Activated T-helper 2 cell treated with anti-CD3 and anti-CD28 coated beads, Interferon-gamma antibody, Interleukin-2, Interleukin-4, amounts not matched to agents 10 μg/mL and 5 μg/mL and 100 μg/mL, durations not matched to agents 14 hours and 24 hours and 36 hours (primary cell): ENCODE measurements at regions not wholly inside any gene's neighbourhood (a gene's known extent, or its start where the extent isn't known, plus 50 kb on each side); places are given as distances from the start of the nearest gene placed in this dataset.
A peak's percentile ranks its signal among the peaks of the same experiment; 100 is the strongest.
"Not testable (repeated sequence)": the region's sequence is repeated elsewhere in the genome, so short reads cannot be mapped to it uniquely, and the experiment has no call there.

Source experiments
- DNase-seq: peaks from one replicate; pipeline ENCODE4 v3.0.0; 2021; ENCODE audit warnings: low spot score
- H3K27ac Mint-ChIP-seq: one replicate; pipeline ENCODE4 v1.8.0; 2021; ENCODE audit warnings: mixed read lengths
- H3K27me3 Mint-ChIP-seq: one replicate; pipeline ENCODE4 v1.8.0; 2021; ENCODE audit warnings: low read depth, mixed read lengths
- H3K36me3 Mint-ChIP-seq: one replicate; pipeline ENCODE4 v1.8.0; 2021; ENCODE audit warnings: low read depth, mixed read lengths
- H3K4me1 Mint-ChIP-seq: one replicate; pipeline ENCODE4 v1.8.0; 2021; ENCODE audit warnings: low read depth, mixed read lengths
- H3K4me3 Mint-ChIP-seq: one replicate; pipeline ENCODE4 v1.8.0; 2021; ENCODE audit warnings: low read depth, mild to moderate bottlenecking, moderate library complexity, mixed read lengths
- H3K9me3 Mint-ChIP-seq: one replicate; pipeline ENCODE4 v1.8.0; 2021; ENCODE audit warnings: mixed read lengths
- intact Hi-C: fragments of 100-400 bp; cut with micrococcal nuclease; formaldehyde crosslinking; loops from one replicate; pipeline ENCODE4 v1.15.1; 2023

DNA sequence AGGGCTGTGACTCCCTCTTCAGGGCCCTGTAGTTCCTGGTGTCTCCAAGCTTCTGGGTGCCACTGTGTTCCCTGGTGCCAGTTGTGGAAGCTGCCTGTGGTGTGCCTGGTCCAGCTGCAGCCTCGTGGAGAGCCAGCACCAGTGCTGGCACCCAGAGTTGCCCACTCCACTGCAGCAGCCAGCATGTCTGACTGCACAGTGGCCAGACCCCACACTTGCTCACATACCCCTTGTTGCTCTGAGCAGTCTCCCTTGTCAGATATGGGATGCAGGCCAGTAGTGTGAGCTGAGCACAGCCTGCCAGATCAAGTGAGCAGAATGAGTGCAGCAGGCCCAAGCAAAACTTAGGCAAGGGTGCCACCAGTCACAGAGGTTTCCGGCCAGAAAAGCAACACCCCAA, 108.6 kb downstream of the ZMAT1 start:
- no peaks in the 10 kb centered on the region for H3K4me1 Mint-ChIP-seq
- H3K9me3 Mint-ChIP-seq = no peaks in the 10 kb centered on the region
- intact Hi-C loops = no loop called here
- H3K27ac Mint-ChIP-seq = no peak overlapping the region
- H3K4me3 Mint-ChIP-seq = no peak overlapping the region
- DNase-seq = no peak
- no peaks in the 10 kb centered on the region for H3K36me3 Mint-ChIP-seq
- H3K27me3 Mint-ChIP-seq = no peaks in the 10 kb centered on the region

DNA sequence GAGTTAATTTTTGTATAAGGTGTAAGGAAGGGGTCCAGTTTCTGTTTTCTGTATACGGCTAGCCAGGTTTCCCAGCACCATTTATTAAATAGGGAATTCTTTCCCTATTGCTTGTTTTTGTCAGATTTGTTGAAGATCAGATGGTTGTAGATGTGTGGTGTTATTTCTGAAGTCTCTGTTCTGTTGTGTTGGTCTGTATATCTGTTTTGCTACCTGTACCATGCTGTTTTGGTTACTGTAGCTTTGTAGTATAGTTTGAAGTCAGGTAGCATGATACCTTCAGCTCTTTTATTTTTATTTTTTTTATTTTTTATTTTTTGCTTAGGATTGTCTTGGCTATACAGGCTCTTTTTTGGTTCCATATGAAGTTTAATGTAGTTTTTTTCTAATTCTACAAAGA, 114.1 kb downstream of the ZMAT1 start:
- intact Hi-C loops, H3K27me3 Mint-ChIP-seq, H3K4me1 Mint-ChIP-seq, H3K9me3 Mint-ChIP-seq, DNase-seq, H3K27ac Mint-ChIP-seq, H3K36me3 Mint-ChIP-seq, H3K4me3 Mint-ChIP-seq: not testable (repeated sequence)

- Mint-ChIP-seq H3K4me3 (no peak overlapping the region), H3K9me3 (no peaks in the 10 kb centered on the region), H3K27ac (no peak overlapping the region), H3K27me3 (no peaks in the 10 kb centered on the region), H3K4me1 (no peaks in the 10 kb centered on the region), H3K36me3 (no peaks in the 10 kb centered on the region)
- DNase-seq = no peak
- intact Hi-C loops = no loop called here
Measured at GRCh38 chrX:101813200-101813599, 118.6 kb downstream of the ZMAT1 start.

DNA sequence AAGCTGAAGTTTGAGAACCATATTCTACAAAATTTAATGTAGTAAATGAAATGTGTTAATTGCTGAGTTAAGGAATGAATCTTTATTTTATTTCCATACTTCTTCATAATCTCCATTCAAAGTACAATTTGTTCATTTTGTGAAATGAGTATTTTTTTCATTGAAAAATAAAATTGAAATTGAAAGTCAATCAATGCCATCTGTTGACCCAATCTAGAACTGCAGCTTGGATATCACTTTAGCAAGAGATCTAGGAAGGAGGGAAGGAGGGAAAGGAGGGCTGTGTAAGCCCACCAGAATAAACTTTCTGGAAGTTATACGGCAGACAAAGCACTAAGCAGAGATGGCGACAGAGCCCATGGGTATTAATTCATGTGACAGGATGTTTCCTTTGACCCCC, 128.4 kb downstream of the ZMAT1 start:
- intact Hi-C loops = no loop called here
- DNase-seq = no peak
- Mint-ChIP-seq H3K4me1 (peaks cover 2% of the 10 kb centered on the region), H3K9me3 (no peaks in the 10 kb centered on the region), H3K27ac (no peak overlapping the region), H3K4me3 (no peak overlapping the region), H3K36me3 (no peaks in the 10 kb centered on the region), H3K27me3 (no peaks in the 10 kb centered on the region)

DNA sequence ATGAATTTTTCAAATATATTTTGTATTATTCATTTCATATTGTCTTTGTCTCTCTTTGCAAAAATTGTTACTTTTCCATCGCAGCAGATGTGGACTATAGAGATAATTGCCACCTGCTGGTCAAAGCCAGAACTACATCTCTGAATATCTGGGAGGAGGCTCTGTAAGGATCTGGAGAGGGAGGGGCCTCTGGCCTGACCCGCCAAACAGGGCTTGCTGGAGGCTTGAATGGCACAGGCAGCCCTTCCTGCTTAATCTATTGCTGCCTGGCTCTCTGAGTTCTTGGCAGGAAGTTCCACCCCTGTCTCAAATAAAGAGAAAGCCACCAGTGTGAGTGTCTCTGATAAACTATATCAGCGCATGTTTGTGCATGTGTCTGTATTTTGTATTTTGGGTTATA, 132.4 kb downstream of the ZMAT1 start:
- intact Hi-C loops = loop anchor here (1.0 to 5.0 kb wide), 5 partner anchors 133 to 384 kb away; partner anchors contain the start of genes ARMCX6 and ZMAT1
- no peaks in the 10 kb centered on the region for H3K9me3 Mint-ChIP-seq
- peak overlapping the region; percentile 70 for H3K4me3 Mint-ChIP-seq

GRCh38 chrX:101787934-101788333, 128.3 kb upstream of the ARMCX2 start:
- DNase-seq = no peak
- H3K4me3 Mint-ChIP-seq = no peak overlapping the region
- H3K27ac Mint-ChIP-seq = no peak overlapping the region
- intact Hi-C loops = no loop called here
- no peaks in the 10 kb centered on the region for H3K4me1 Mint-ChIP-seq
- H3K36me3 Mint-ChIP-seq = no peaks in the 10 kb centered on the region
- H3K9me3 Mint-ChIP-seq = no peaks in the 10 kb centered on the region
- H3K27me3 Mint-ChIP-seq = peaks cover 5% of the 10 kb centered on the region

More for the DNA sequence above, 132.4 kb downstream of the ZMAT1 start:
- H3K27ac Mint-ChIP-seq = peak overlapping the region; percentile 62
- H3K36me3 Mint-ChIP-seq = no peaks in the 10 kb centered on the region
- H3K27me3 Mint-ChIP-seq = no peaks in the 10 kb centered on the region
- peak; percentile 71 for DNase-seq
- H3K4me1 Mint-ChIP-seq = peaks cover 2% of the 10 kb centered on the region

DNA sequence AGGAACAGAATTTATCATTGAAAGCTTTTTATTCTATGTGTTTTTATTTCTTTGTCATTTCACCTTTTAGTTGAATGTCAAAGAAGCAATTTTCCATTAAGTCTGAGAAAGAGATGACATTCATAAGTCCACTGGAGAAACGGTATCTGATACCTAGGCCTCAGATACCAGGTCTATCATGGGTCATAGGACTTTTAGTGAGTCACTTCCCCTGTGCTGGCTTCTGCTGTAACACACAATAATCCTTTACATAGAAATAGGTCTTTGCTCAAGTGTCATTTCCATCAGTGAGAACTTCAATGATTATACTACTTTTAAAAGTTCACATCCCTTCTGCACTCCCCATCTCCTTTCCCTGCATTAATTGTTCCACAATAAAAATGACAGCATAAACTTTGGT, 125.5 kb upstream of the ARMCX2 start:
- Mint-ChIP-seq H3K27ac (no peak overlapping the region), H3K4me1 (no peaks in the 10 kb centered on the region), H3K4me3 (no peak overlapping the region), H3K9me3 (no peaks in the 10 kb centered on the region), H3K36me3 (no peaks in the 10 kb centered on the region), H3K27me3 (no peaks in the 10 kb centered on the region)
- intact Hi-C loops = no loop called here
- DNase-seq = no peak

- H3K4me3 Mint-ChIP-seq = not testable (repeated sequence)
Measured at GRCh38 chrX:101780421-101780820, 120.8 kb upstream of the ARMCX2 start.

GRCh38 chrX:101774340-101774739, 114.7 kb upstream of the ARMCX2 start:
- Mint-ChIP-seq H3K4me1 (no peaks in the 10 kb centered on the region), H3K9me3 (no peaks in the 10 kb centered on the region), H3K36me3 (no peaks in the 10 kb centered on the region), H3K27me3 (no peaks in the 10 kb centered on the region), H3K27ac (no peak overlapping the region), H3K4me3 (no peak overlapping the region)
- no peak for DNase-seq
- intact Hi-C loops = no loop called here

More at GRCh38 chrX:101780421-101780820, 120.8 kb upstream of the ARMCX2 start:
- H3K9me3 Mint-ChIP-seq, H3K36me3 Mint-ChIP-seq, H3K27me3 Mint-ChIP-seq, DNase-seq, H3K4me1 Mint-ChIP-seq, H3K27ac Mint-ChIP-seq, intact Hi-C loops: not testable (repeated sequence)

DNA sequence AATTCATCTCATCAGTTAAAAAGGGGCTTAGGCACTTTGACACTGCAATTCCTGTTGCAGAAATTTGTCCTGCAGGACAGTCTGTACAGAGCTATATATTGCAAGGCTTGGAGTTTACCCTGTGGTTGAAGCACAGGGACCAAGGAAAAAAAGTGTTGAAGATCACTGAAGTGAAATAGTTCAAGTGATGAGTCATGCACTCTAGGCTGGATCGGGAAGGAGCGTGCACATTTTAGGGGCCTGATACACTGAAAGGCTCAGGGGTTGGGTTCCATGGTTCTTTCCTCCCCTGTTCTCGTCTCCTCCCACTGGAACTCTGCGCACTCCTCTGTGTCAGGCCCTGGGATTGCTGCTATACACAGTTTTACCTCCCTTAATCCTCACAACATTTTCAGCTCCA, 104.9 kb upstream of the ARMCX2 start:
- H3K4me3 Mint-ChIP-seq = no peak overlapping the region
- H3K36me3 Mint-ChIP-seq = no peaks in the 10 kb centered on the region
- intact Hi-C loops = no loop called here

DNA sequence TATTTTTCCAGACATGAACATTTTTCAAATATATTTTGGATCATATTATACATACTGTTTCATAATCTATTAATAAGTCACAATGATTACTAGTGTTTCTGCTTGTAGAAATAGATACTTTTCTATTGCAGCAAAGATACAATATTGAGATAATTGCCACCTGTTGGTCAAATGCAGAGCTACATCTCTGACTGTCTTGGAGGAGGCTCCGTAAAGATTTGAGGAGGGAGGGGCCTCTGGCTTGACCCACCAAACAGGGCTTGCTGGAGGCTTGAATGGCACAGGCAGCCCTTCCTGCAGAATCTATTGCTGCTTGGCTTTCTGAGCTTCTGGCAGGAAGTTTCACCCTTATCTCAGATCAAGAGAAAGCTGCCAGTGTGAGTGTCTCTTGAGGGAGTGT, 99.3 kb upstream of the ARMCX2 start:
- intact Hi-C loops = loop anchor here (5.0 kb wide), 2 partner anchors 142 to 162 kb away; partner anchors contain the start of gene ARMCX6
- Mint-ChIP-seq H3K4me1 (peaks cover 4% of the 10 kb centered on the region), H3K27ac (no peak overlapping the region), H3K4me3 (no peak overlapping the region), H3K36me3 (no peaks in the 10 kb centered on the region), H3K9me3 (no peaks in the 10 kb centered on the region), H3K27me3 (no peaks in the 10 kb centered on the region)
- peak; percentile 8 for DNase-seq

More for the DNA sequence above, 104.9 kb upstream of the ARMCX2 start:
- H3K9me3 Mint-ChIP-seq = no peaks in the 10 kb centered on the region
- no peak overlapping the region for H3K27ac Mint-ChIP-seq
- no peaks in the 10 kb centered on the region for H3K27me3 Mint-ChIP-seq
- H3K4me1 Mint-ChIP-seq = no peaks in the 10 kb centered on the region
- DNase-seq = no peak

- Mint-ChIP-seq H3K4me1 (no peaks in the 10 kb centered on the region), H3K9me3 (no peaks in the 10 kb centered on the region), H3K36me3 (no peaks in the 10 kb centered on the region), H3K4me3 (no peak overlapping the region), H3K27me3 (peaks cover 3% of the 10 kb centered on the region), H3K27ac (no peak overlapping the region)
- DNase-seq = no peak
- intact Hi-C loops = no loop called here
Measured at GRCh38 chrX:101750744-101751143, 91.1 kb upstream of the ARMCX2 start.

GRCh38 chrX:101749436-101749835, 89.8 kb upstream of the ARMCX2 start:
- intact Hi-C loops = no loop called here
- no peak overlapping the region for H3K27ac Mint-ChIP-seq

GRCh38 chrX:101745046-101745445, 85.4 kb upstream of the ARMCX2 start:
- Mint-ChIP-seq H3K36me3 (no peaks in the 10 kb centered on the region), H3K27ac (no peak overlapping the region), H3K4me3 (no peak overlapping the region), H3K4me1 (no peaks in the 10 kb centered on the region), H3K27me3 (peaks cover 1% of the 10 kb centered on the region), H3K9me3 (no peaks in the 10 kb centered on the region)
- intact Hi-C loops = no loop called here
- DNase-seq = no peak

More at GRCh38 chrX:101749436-101749835, 89.8 kb upstream of the ARMCX2 start:
- Mint-ChIP-seq H3K4me3 (no peak overlapping the region), H3K9me3 (no peaks in the 10 kb centered on the region), H3K4me1 (no peaks in the 10 kb centered on the region), H3K27me3 (peaks cover 5% of the 10 kb centered on the region), H3K36me3 (no peaks in the 10 kb centered on the region)
- DNase-seq = no peak
